ENCODE measurements at regions not wholly inside any gene's neighbourhood (a gene's known extent, or its start where the extent isn't known, plus 50 kb on each side); places are given as distances from the start of the nearest gene placed in this dataset.

- TF ChIP-seq EZH2phosphoT487 (conservative IDR thresholded peaks at IDR 0.05; ENCODE audit: low read length) (no peak), CTCF (IDR thresholded peaks at IDR 0.05; ENCODE audit: insufficient read depth, low read length, poor library complexity, severe bottlenecking) (no peak)
Measured at GRCh38 chr12:107557589-107558100, 128.0 kb upstream of the PWP1 start.

Data from SU-DHL-6 (cell line).